ENCODE measurements at regions not wholly inside any gene's neighbourhood (a gene's known extent, or its start where the extent isn't known, plus 50 kb on each side); places are given as distances from the start of the nearest gene placed in this dataset.

DNA sequence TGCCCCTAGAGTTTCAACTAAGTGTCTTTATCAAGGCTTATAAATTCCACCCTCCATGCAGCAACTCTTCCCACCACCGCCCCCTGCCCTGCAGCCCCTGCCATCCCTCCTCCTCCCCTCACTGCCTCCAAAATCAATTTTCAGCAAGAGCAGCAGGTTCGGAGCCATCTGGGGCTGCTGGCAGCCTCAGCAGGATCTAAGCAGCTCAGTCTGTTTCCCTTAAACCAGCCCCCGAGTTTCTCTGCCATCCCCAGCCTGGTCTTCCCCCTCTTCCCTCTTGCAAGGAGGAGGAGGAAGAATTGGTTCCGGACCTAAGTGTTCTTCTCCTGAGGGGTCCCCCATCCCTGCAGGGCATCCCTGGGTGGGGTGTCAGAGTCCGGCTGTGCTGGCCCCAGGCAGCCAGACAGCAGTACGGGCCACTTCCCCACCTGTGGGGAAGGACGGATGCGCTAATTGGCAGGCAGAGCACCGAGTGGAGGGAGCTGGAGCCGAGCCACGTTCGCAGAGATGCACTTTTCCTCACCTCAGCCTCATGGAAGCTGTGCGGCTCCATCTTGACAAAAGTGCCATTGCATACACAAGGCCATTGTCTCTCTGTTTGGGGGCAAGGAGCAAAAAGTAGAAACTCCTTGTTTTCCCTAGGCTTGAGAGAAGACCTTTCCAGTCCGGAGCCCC is 189.3 kb downstream of the KCNA5 start:
- TF ChIP-seq, protein P1, sequence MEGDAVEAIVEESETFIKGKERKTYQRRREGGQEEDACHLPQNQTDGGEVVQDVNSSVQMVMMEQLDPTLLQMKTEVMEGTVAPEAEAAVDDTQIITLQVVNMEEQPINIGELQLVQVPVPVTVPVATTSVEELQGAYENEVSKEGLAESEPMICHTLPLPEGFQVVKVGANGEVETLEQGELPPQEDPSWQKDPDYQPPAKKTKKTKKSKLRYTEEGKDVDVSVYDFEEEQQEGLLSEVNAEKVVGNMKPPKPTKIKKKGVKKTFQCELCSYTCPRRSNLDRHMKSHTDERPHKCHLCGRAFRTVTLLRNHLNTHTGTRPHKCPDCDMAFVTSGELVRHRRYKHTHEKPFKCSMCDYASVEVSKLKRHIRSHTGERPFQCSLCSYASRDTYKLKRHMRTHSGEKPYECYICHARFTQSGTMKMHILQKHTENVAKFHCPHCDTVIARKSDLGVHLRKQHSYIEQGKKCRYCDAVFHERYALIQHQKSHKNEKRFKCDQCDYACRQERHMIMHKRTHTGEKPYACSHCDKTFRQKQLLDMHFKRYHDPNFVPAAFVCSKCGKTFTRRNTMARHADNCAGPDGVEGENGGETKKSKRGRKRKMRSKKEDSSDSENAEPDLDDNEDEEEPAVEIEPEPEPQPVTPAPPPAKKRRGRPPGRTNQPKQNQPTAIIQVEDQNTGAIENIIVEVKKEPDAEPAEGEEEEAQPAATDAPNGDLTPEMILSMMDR (IDR thresholded peaks at IDR 0.05): no peak
- TF ChIP-seq POLR2A (IDR thresholded peaks at IDR 0.05): no peak

Data from gastroesophageal sphincter (tissue), 3 donors.